NCI-H2196 (cell line): ENCODE measurements at regions not wholly inside any gene's neighbourhood (a gene's known extent, or its start where the extent isn't known, plus 50 kb on each side); places are given as distances from the start of the nearest gene placed in this dataset.
"Not testable (repeated sequence)": the region's sequence is repeated elsewhere in the genome, so short reads cannot be mapped to it uniquely, and the experiment has no call there.

Source experiments
- DNase-seq: peaks from one replicate; lab custom pipeline; 2025; ENCODE audit not compliant: unreplicated experiment; lab: John Stamatoyannopoulos, UW

- DNase-seq, result no peak
These were observed 76.5 kb downstream of the SLC2A10 start for GRCh38 chr20:46785958-46786357.

DNA sequence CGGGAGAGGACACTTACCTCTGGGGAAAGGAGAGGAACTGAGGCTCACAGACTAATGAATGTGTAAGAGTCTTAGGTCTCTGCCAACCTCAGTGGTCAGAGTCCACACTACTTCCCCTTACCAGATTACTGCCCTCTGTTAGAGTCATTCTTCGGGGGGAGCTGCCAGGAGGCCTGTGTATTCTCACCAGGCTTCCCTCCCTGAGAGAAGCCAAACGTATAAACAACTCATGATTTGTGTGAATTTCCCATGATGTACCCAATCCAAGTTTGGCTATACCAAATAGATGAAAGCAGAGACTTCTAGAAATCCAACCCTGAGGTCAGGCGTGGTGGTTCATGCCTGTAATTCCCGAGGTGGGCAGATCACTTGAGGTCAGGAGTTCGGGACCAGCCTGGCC, 77.1 kb downstream of the SLC2A10 start:
- no peak for DNase-seq

- no peak for DNase-seq
These were observed 78.7 kb downstream of the SLC2A10 start for GRCh38 chr20:46787991-46788762.

GRCh38 chr20:46788763-46789091, 79.3 kb downstream of the SLC2A10 start:
- DNase-seq, result not testable (repeated sequence)

GRCh38 chr20:46789339-46790028, 80.0 kb downstream of the SLC2A10 start:
- DNase-seq, result no peak

- no peak for DNase-seq
These were observed 82.4 kb downstream of the SLC2A10 start for GRCh38 chr20:46791722-46792416.

DNA sequence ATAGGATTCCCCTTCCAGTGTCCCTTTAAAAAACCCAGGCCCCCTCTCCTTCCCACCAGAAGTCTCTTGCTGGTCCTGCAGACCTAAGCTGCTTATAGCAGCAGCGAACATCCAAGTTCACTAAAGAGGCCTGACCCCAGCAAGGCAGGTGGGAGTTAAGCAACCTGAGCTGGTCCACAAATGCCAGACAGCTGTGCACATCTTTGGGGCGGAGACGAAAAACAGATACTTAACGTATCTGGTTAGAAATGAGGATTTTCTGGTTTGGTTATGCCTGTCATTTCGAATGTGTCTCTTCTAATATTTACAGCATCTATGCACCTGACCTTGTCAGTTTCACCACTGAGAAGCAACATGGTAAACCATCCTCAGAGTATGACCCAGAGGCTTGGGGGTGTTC, 87.8 kb downstream of the SLC2A10 start:
- DNase-seq, result no peak

DNA sequence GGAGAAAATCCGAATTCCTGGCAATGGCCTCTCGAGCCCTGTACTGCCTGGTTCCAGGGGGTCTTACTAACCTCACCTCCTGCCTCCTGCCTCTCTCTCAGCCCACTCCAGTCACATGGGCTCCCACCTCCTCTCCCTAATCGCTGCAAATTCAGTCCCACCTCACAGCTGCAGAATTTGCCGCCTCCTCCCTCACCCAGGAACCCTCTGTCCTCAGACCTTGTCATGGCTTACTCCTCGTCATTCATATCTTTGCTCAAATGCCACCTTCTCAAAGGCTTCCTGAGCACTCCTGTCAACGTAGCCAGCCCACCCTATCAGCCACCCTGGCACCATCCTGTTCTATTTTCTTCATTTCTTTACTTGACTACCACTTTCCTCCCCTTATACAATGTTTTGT, 89.0 kb downstream of the SLC2A10 start:
- DNase-seq, result no peak

DNA sequence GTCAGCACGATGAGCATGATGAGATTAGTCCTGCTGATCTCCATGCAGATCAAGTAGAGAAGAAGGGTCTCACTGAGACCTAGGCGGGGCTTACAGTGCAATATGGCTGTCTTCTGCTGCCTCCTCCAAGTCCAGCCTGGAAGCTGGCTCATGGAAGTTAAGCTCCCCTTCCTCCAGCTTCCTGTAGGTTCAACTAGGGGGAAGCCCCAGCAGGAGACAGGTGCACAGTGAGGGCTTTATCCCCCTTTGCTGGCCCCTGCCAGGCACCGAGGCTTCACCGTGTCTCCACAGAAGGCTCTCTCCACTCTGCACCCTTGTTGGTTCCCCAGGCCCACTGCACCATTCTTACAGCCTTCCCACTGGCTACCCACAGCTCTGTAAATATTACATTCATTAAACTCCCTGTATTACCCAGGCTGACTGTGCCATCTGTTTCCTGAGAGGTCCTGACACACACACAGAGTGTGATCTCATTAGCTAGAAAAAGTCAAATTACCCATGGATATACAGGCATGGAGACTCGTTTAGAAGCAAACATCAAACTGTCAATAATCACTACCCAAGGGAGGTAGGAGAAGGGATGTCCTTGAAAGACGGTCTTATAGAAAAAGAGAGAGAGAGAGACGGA, 90.4 kb downstream of the SLC2A10 start:
- DNase-seq, result no peak

- no peak for DNase-seq
These were observed 91.0 kb downstream of the SLC2A10 start for GRCh38 chr20:46800409-46800804.

DNA sequence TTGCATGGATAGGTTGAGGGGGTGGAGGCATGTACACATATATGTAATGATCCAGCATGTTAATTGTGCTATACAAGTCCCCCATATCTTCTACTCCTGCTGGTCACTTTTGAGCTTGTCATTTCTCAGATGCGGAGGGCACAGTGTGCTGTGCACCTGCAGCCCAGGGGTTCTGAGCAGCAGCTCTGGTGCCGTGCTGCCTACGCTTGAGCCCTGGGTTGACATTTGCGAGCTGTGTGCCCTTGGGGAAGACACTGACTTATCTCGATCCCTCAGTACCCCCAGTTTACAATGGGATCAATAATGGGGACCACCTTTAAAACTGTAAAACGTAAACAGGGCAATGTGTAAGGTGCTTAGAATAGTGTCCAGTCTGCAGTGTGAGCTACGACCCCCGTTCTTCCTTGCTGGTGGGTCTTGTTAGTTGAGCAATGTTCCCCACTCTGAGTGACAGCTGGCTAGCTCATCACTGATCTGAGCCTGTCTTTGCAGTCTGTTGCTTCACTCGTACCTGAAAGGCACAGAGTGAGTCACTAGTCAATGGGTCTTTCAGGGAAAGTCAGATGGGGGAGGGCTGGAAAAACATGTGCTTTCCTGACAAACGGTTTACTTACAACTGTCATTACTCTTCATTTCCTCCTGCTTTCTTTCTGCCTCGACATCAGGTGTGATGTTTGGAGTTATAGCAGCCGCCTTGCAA, 91.7 kb downstream of the SLC2A10 start:
- DNase-seq, result no peak

- no peak for DNase-seq
These were observed 91.9 kb upstream of the EYA2 start for GRCh38 chr20:46802722-46803121.

DNA sequence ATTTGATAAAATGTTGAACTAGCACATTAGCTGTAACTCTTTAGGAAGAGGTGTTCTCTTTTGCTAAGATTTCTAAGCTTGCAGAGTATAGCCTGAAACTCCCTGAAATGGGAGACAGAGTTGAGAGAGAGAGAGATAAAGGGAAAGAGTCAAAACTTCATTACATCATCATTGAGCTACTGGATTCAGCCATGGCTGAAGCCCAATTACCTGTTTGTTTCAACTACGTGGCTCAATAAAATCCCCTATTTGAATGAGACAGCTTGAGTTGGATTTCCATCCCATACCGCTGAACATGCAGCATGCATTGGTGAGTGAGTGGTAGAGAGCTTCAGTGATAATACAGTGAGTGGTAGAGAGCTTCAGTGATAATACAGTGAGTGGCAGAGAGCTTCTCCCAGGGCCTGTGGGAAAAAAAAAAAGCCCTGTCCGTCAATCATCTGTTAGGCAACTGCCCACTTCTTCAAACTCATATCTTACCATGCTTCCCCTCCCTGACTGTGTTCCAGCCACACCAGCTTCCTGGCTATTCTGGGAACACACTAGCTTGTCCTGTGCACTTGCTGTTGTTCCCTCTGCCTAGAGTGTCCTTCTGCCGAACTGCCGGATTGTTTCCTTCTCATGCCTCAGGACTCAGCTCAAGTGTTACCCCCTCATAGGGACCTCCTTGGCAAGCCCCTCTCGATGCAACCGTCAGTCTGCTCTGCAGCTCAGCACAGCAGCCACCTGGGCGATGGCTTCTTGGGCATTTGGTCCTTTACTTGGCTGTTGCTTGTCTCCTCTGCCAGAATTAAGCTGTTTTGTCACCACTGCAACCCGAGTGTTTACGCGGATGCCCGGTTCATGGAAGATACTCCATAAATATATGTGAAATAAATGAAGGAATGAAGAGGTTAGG, 91.3 kb upstream of the EYA2 start:
- DNase-seq, result no peak

GRCh38 chr20:46804126-46804525, 90.5 kb upstream of the EYA2 start:
- no peak for DNase-seq

GRCh38 chr20:46805836-46806235, 88.8 kb upstream of the EYA2 start:
- no peak for DNase-seq

- DNase-seq, result no peak
These were observed 86.6 kb upstream of the EYA2 start for GRCh38 chr20:46807998-46808397.

- peak; percentile 22 for DNase-seq
These were observed 86.1 kb upstream of the EYA2 start for GRCh38 chr20:46808565-46808964.

DNA sequence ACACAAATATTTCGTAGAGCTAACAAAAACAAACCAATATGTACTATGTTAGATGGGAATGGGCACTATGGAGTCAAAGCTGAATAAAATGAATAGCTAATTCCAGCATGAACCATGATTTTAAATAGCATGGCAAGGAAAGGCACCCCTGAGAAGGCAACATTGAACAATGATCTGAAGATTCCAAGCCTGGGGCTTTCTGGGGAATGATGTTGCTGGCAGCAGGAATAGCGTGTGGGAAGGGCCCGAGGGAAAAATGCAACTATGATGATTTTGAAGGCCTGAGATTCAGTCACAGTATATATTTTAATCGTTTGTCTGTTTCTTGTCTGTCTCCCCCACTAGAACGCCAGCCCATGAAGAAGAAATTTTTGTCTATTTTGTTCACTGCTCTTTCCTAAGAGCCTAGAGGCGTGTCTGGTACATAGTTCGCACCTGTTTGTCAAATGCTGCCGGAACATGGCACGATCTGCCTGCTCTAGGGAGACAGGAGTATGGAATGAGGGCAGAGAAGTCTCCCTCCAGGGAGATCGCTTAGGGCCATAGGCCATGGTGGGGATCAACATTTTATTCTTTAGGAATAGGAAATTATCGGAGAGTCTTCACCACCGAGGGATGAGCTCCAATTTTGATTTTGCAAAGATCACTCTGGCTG, 84.8 kb upstream of the EYA2 start:
- DNase-seq, result no peak

GRCh38 chr20:46810448-46811223, 84.0 kb upstream of the EYA2 start:
- DNase-seq, result peak; percentile 34
